ENCODE measurements at regions not wholly inside any gene's neighbourhood (a gene's known extent, or its start where the extent isn't known, plus 50 kb on each side); places are given as distances from the start of the nearest gene placed in this dataset.
"Not testable (repeated sequence)": the region's sequence is repeated elsewhere in the genome, so short reads cannot be mapped to it uniquely, and the experiment has no call there.

- Histone ChIP-seq H3K4me3 (ENCODE audit: low read depth in 1 of 3, low read length in 3 of 3) (no peak overlapping the region), H3K36me3 (ENCODE audit: control insufficient read depth in 4 of 4, insufficient read depth in 3 of 4, low read depth in 1 of 4, low read length in 3 of 4) (no peaks in the 10 kb centered on the region), H3K4me1 (ENCODE audit: control insufficient read depth in 4 of 4, insufficient read depth in 4 of 4, low read length in 3 of 4) (no peaks in the 10 kb centered on the region), H3K27me3 (ENCODE audit: control insufficient read depth in 4 of 4, insufficient read depth in 4 of 4, low read length in 3 of 4) (peaks cover 0 to 3% (median 0%) of the 10 kb centered on the region in 4 donors), H3K9ac (ENCODE audit: low read depth in 1 of 2, low read length in 2 of 2) (no peak overlapping the region), H3K9me3 (ENCODE audit: control insufficient read depth in 4 of 4, low read length in 3 of 4) (no peaks in the 10 kb centered on the region), H3K27ac (ENCODE audit: low read depth in 1 of 2, low read length in 2 of 2) (no peak overlapping the region)
- DNase-seq (ENCODE audit: low spot score), result peak; percentile 9
- TF ChIP-seq REST (IDR thresholded peaks at IDR 0.05) (no peak), HNF4G (IDR thresholded peaks at IDR 0.05) (no peak), YY1 (IDR thresholded peaks at IDR 0.05) (no peak), NR2F2 (IDR thresholded peaks at IDR 0.05) (no peak), FOXA1 (IDR thresholded peaks at IDR 0.05) (no peak), GABPA (IDR thresholded peaks at IDR 0.05 in 1 of 2, conservative IDR thresholded peaks at IDR 0.05 in 1 of 2) (no peak), TAF1 (conservative IDR thresholded peaks at IDR 0.05) (no peak), ZBTB33 (IDR thresholded peaks at IDR 0.05) (no peak), HNF4A (conservative IDR thresholded peaks at IDR 0.05) (no peak), JUND (IDR thresholded peaks at IDR 0.05) (no peak)
- WGBS, result 66% methylated on average over 13 of the region's 13 CpGs
These were observed 169.5 kb upstream of the PFKP start for GRCh38 chr10:2897619-2898508.

- H3K27me3 ChIP-seq (ENCODE audit: control insufficient read depth in 4 of 4, insufficient read depth in 4 of 4, low read length in 3 of 4); H3K9ac ChIP-seq (ENCODE audit: low read depth in 1 of 2, low read length in 2 of 2); H3K36me3 ChIP-seq (ENCODE audit: control insufficient read depth in 4 of 4, insufficient read depth in 3 of 4, low read depth in 1 of 4, low read length in 3 of 4); H3K4me1 ChIP-seq (ENCODE audit: control insufficient read depth in 4 of 4, insufficient read depth in 4 of 4, low read length in 3 of 4); H3K4me3 ChIP-seq (ENCODE audit: low read depth in 1 of 3, low read length in 3 of 3); H3K9me3 ChIP-seq (ENCODE audit: control insufficient read depth in 4 of 4, low read length in 3 of 4); DNase-seq (ENCODE audit: low spot score); H3K27ac ChIP-seq (ENCODE audit: low read depth in 1 of 2, low read length in 2 of 2): not testable (repeated sequence)
- 91% methylated on average over 1 of the region's 1 CpG for WGBS
These were observed 171.0 kb upstream of the PFKP start for GRCh38 chr10:2896334-2896733.

GRCh38 chr10:2895594-2896196 lies 171.7 kb upstream of the PFKP start:
- no peak for TF ChIP-seq RAD21 (IDR thresholded peaks at IDR 0.05)
- TF ChIP-seq HNF4G (IDR thresholded peaks at IDR 0.05), result no peak
- TF ChIP-seq YY1 (IDR thresholded peaks at IDR 0.05), result no peak
- TF ChIP-seq GABPA (IDR thresholded peaks at IDR 0.05 in 1 of 2, conservative IDR thresholded peaks at IDR 0.05 in 1 of 2), result no peak
- no peak for TF ChIP-seq ATF3 (IDR thresholded peaks at IDR 0.05)
- no peak for TF ChIP-seq SP1 (IDR thresholded peaks at IDR 0.05)
- no peak for TF ChIP-seq FOXA1 (IDR thresholded peaks at IDR 0.05)
- no peak for TF ChIP-seq HNF4A (conservative IDR thresholded peaks at IDR 0.05)
- TF ChIP-seq ZBTB33 (IDR thresholded peaks at IDR 0.05), result no peak
- TF ChIP-seq MAX (IDR thresholded peaks at IDR 0.05), result no peak

More at GRCh38 chr10:2895594-2896196, 171.7 kb upstream of the PFKP start:
- H3K9me3 ChIP-seq (ENCODE audit: control insufficient read depth in 4 of 4, low read length in 3 of 4), result no peaks in the 10 kb centered on the region
- DNase-seq (ENCODE audit: low spot score), result no peak
- H3K9ac ChIP-seq (ENCODE audit: low read depth in 1 of 2, low read length in 2 of 2), result no peak overlapping the region
- no peaks in the 10 kb centered on the region for H3K4me1 ChIP-seq (ENCODE audit: control insufficient read depth in 4 of 4, insufficient read depth in 4 of 4, low read length in 3 of 4)
- no peaks in the 10 kb centered on the region for H3K36me3 ChIP-seq (ENCODE audit: control insufficient read depth in 4 of 4, insufficient read depth in 3 of 4, low read depth in 1 of 4, low read length in 3 of 4)
- H3K27me3 ChIP-seq (ENCODE audit: control insufficient read depth in 4 of 4, insufficient read depth in 4 of 4, low read length in 3 of 4), result peaks cover 0 to 3% (median 0%) of the 10 kb centered on the region in 4 donors
- no peak overlapping the region for H3K4me3 ChIP-seq (ENCODE audit: low read depth in 1 of 3, low read length in 3 of 3)
- no peak overlapping the region for H3K27ac ChIP-seq (ENCODE audit: low read depth in 1 of 2, low read length in 2 of 2)
- 80% methylated on average over 22 of the region's 22 CpGs for WGBS
